ENCODE measurements at regions not wholly inside any gene's neighbourhood (a gene's known extent, or its start where the extent isn't known, plus 50 kb on each side); places are given as distances from the start of the nearest gene placed in this dataset.
A peak's percentile ranks its signal among the peaks of the same experiment; 100 is the strongest.

DNA sequence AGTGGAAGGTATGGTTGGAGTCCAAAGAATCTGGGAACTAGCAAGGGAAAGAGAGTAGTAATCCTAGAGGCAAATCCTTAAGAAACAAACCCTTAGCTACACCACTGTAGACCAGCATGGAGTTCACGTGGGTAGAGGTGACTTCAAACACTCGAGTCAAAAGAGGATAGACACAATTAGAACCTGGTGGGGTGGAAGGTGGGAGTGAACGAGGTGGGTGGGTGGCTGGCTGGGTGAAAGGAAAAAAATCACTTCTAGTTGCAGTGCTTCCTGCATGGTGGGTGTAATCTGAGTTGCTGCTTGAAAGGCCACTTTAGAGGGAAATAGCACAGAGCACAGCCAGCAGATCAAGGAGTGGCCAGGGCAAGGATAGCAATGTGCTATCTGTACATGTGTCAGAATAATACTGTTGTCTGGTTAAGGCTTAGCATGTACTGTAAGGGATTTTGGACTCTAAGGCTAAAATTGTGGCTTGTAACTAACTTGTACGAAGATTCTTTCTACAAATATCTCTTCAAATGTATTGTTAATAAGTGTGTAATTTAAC is 356.2 kb downstream of the GRIA2 start:
- ChIA-PET CTCF (no interaction called here), POLR2A (no interaction called here)
- Histone ChIP-seq H3K4me1 (ENCODE audit: control insufficient read depth, insufficient read depth, low read length) (no peaks in the 10 kb centered on the region), H3K36me3 (ENCODE audit: control insufficient read depth in 2 of 2, insufficient read depth in 1 of 2, low read length in 2 of 2) (no peaks in the 10 kb centered on the region), H3K4me3 (ENCODE audit: low read depth, low read length) (no peak overlapping the region), H3K9me3 (ENCODE audit: control insufficient read depth, insufficient read depth, low read depth, low read length) (no peaks in the 10 kb centered on the region), H3K27ac (ENCODE audit: extremely low read depth, low read depth, low read length) (no peak overlapping the region)
- TF ChIP-seq, protein P1, sequence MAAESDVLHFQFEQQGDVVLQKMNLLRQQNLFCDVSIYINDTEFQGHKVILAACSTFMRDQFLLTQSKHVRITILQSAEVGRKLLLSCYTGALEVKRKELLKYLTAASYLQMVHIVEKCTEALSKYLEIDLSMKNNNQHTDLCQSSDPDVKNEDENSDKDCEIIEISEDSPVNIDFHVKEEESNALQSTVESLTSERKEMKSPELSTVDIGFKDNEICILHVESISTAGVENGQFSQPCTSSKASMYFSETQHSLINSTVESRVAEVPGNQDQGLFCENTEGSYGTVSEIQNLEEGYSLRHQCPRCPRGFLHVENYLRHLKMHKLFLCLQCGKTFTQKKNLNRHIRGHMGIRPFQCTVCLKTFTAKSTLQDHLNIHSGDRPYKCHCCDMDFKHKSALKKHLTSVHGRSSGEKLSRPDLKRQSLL (tag by site-specific recombination; IDR thresholded peaks at IDR 0.05): no peak
- TF ChIP-seq EGR2 (tag by site-specific recombination; IDR thresholded peaks at IDR 0.05; ENCODE audit: low read depth) (peak; percentile 44; the same call in 1 of the 2 replicates), ZFHX2 (tag by site-specific recombination; conservative IDR thresholded peaks at IDR 0.05) (peak; percentile 47)

- no peak overlapping the region for H3K4me3 ChIP-seq (ENCODE audit: low read depth, low read length)
- POLR2A ChIA-PET: no interaction called here
- no peak for TF ChIP-seq ZNF747 (tag by site-specific recombination; IDR thresholded peaks at IDR 0.05)
- TF ChIP-seq ZNF16 (tag by site-specific recombination; IDR thresholded peaks at IDR 0.05; ENCODE audit: low read depth): no peak
- no peak for TF ChIP-seq ZBTB8A (tag by site-specific recombination; IDR thresholded peaks at IDR 0.05)
- TF ChIP-seq KLF1 (tag by site-specific recombination; IDR thresholded peaks at IDR 0.05): no peak
- TF ChIP-seq ZNF600 (tag by site-specific recombination; IDR thresholded peaks at IDR 0.05): no peak
- H3K9me3 ChIP-seq (ENCODE audit: control insufficient read depth, insufficient read depth, low read depth, low read length): no peaks in the 10 kb centered on the region
- no peaks in the 10 kb centered on the region for H3K4me1 ChIP-seq (ENCODE audit: control insufficient read depth, insufficient read depth, low read length)
- H3K27ac ChIP-seq (ENCODE audit: extremely low read depth, low read depth, low read length): no peak overlapping the region
- CTCF ChIA-PET: no interaction called here
- H3K36me3 ChIP-seq (ENCODE audit: control insufficient read depth in 2 of 2, insufficient read depth in 1 of 2, low read length in 2 of 2): no peaks in the 10 kb centered on the region
Observed at GRCh38 chr4:157575339-157575738, 354.8 kb downstream of the GRIA2 start.

DNA sequence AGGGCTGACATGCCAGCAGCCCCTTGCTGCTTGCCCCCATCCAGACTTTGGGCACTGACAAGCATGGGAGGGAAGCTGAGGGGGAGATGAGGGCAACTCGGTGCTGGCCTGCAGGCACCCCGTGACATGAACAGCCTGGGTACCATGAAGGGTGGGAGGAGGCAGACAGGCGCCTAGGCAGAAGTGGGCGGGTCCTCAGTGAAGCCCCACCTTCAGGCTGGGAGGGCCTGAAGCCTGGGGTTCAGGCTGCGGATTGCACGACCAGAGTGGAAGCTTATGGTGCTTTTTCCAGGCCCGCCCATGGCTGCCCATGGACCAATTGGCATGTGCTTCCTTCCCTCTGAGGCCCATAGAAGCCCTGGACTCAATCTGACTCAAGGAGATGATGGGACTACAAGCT is 354.1 kb downstream of the GRIA2 start:
- Histone ChIP-seq H3K9me3 (ENCODE audit: control insufficient read depth, insufficient read depth, low read depth, low read length) (no peaks in the 10 kb centered on the region), H3K36me3 (ENCODE audit: control insufficient read depth in 2 of 2, insufficient read depth in 1 of 2, low read length in 2 of 2) (no peaks in the 10 kb centered on the region), H3K4me1 (ENCODE audit: control insufficient read depth, insufficient read depth, low read length) (no peaks in the 10 kb centered on the region), H3K4me3 (ENCODE audit: low read depth, low read length) (no peak overlapping the region), H3K27ac (ENCODE audit: extremely low read depth, low read depth, low read length) (no peak overlapping the region)
- TF ChIP-seq ZSCAN30 (tag by site-specific recombination; IDR thresholded peaks at IDR 0.05) (no peak), ZNF394 (tag by site-specific recombination; IDR thresholded peaks at IDR 0.05; ENCODE audit: borderline replicate concordance) (no peak), YY1 (tag by site-specific recombination; IDR thresholded peaks at IDR 0.05) (no peak), ZNF404 (tag by site-specific recombination; IDR thresholded peaks at IDR 0.05) (no peak), ZBTB48 (tag by site-specific recombination; IDR thresholded peaks at IDR 0.05) (no peak), BCL11A (tag by site-specific recombination; IDR thresholded peaks at IDR 0.05; ENCODE audit: low read depth) (no peak), ZBTB8A (tag by site-specific recombination; IDR thresholded peaks at IDR 0.05) (no peak), ZNF223 (tag by site-specific recombination; IDR thresholded peaks at IDR 0.05) (no peak), ZNF610 (tag by site-specific recombination; IDR thresholded peaks at IDR 0.05; ENCODE audit: borderline replicate concordance) (no peak), ZNF169 (tag by site-specific recombination; IDR thresholded peaks at IDR 0.05) (no peak), ZNF48 (tag by site-specific recombination; IDR thresholded peaks at IDR 0.05) (no peak)
- ChIA-PET POLR2A (no interaction called here), CTCF (no interaction called here)

DNA sequence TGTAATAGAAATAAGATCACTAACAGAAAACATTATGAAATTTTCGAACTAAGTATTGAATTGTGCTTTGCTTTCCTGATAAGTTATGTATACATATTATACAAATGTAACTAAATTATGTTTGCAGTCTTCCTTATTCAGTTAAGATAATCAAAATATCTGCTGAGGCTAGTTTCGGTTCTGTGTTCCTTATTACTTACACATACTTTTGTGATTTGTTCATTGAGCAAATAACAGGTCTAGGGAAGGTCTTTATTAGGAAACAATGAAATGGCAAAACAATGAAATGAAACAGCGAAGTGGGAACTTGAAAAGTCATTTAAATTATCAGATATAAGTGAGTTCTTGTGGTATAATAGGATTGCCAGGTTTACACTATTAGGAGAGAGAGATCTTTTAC is 352.4 kb downstream of the GRIA2 start:
- ChIA-PET POLR2A (no interaction called here), CTCF (no interaction called here)
- H3K27ac ChIP-seq (ENCODE audit: extremely low read depth, low read depth, low read length): no peak overlapping the region
- no peaks in the 10 kb centered on the region for H3K4me1 ChIP-seq (ENCODE audit: control insufficient read depth, insufficient read depth, low read length)
- H3K36me3 ChIP-seq (ENCODE audit: control insufficient read depth in 2 of 2, insufficient read depth in 1 of 2, low read length in 2 of 2): no peaks in the 10 kb centered on the region
- no peaks in the 10 kb centered on the region for H3K9me3 ChIP-seq (ENCODE audit: control insufficient read depth, insufficient read depth, low read depth, low read length)
- no peak overlapping the region for H3K4me3 ChIP-seq (ENCODE audit: low read depth, low read length)
- TF ChIP-seq PRDM6 (tag by site-specific recombination; IDR thresholded peaks at IDR 0.05) (no peak), RBAK (tag by site-specific recombination; IDR thresholded peaks at IDR 0.05) (no peak), CTCF (tag by site-specific recombination; IDR thresholded peaks at IDR 0.05) (no peak), ZBTB11 (tag by site-specific recombination; conservative IDR thresholded peaks at IDR 0.05; ENCODE audit: low read depth) (no peak)
